H1 (cell line): ENCODE measurements at regions not wholly inside any gene's neighbourhood (a gene's known extent, or its start where the extent isn't known, plus 50 kb on each side); places are given as distances from the start of the nearest gene placed in this dataset.

Source experiments
- BCL11A ChIP-seq, 2 experiments: IDR thresholded peaks; one replicate each; pipeline ENCODE4 v1.6.1; 2011; ENCODE audit warnings: low read depth in 2 of 2, low read length in 2 of 2, mild to moderate bottlenecking in 2 of 2
- CBX8 ChIP-seq: fragments of 300-800, 300-1000 bp; sonication (generic); IDR thresholded peaks from 2 replicates; pipeline ENCODE4 v1.7.1; 2016; ENCODE audit warnings: low read depth, low read length, borderline replicate concordance
- CHD1 ChIP-seq: IDR thresholded peaks from 2 replicates; pipeline ENCODE4 v1.6.1; 2012; ENCODE audit warnings: low read depth, low read length, improper control_type of control experiment
- CHD7 ChIP-seq: fragments of 300-600 bp; sonication (generic); IDR thresholded peaks from 2 replicates; pipeline ENCODE4 v1.7.1; 2012; ENCODE audit warnings: low read length, moderate library complexity, mild to moderate bottlenecking, inconsistent platforms; ENCODE audit not compliant: insufficient replicate concordance
- HDAC2 ChIP-seq, 2 experiments: fragments of 300-600 bp in 1 of 2; sonication (generic) in 1 of 2; IDR thresholded peaks; 2 replicates each; pipeline ENCODE4 v1.6.1; 2011 to 2012; ENCODE audit warnings: low read depth in 2 of 2, low read length in 2 of 2, mild to moderate bottlenecking in 2 of 2, moderate library complexity in 2 of 2, borderline replicate concordance in 1 of 2, inconsistent platforms in 1 of 2
- KDM5A ChIP-seq: fragments of 200-600 bp; IDR thresholded peaks from 2 replicates; pipeline ENCODE4 v1.7.1; 2012; ENCODE audit warnings: mild to moderate bottlenecking, low read length, inconsistent platforms, mixed read lengths
- PHF8 ChIP-seq: fragments of 200-600 bp; sonication (generic); conservative IDR thresholded peaks from 2 replicates; pipeline ENCODE4 v1.7.1; 2012; ENCODE audit warnings: low read depth, mild to moderate bottlenecking, inconsistent platforms, low read length, moderate library complexity
- ZNF274 ChIP-seq: IDR thresholded peaks from 2 replicates; pipeline ENCODE4 v1.7.0; 2012; ENCODE audit warnings: low read length, borderline replicate concordance; ENCODE audit errors: extremely low read depth

DNA sequence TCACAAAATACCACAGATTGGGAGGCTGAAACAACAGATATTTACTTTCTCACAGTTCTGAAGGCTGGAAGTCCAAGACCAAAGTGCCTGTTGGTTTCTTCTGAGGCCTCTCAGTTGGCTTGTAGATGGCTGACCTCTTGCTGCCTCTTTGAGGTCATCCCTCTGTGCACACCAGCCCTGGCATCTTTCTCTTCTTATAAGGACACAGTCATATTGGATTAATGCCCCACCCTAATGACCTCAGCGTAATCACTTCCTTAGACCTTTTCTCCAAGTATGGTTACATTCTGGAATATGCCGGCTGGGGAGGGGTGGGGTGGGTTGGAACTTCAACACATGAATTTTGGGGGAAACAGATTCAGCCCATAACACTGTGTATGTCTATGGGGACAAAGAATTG lies 116.2 kb upstream of the LNX1 start (continued):
- TF ChIP-seq CHD7: no peak
- no peak for TF ChIP-seq ZNF274
- no peak for TF ChIP-seq HDAC2 (IDR thresholded peaks at IDR 0.05; ENCODE audit: borderline replicate concordance in 1 of 2, low read depth in 2 of 2, low read length in 2 of 2)
- no peak for TF ChIP-seq KDM5A
- TF ChIP-seq PHF8: no peak
- TF ChIP-seq BCL11A (IDR thresholded peaks at IDR 0.05; ENCODE audit: low read depth in 2 of 2, low read length in 2 of 2): no peak
- no peak for TF ChIP-seq CHD1
- no peak for TF ChIP-seq CBX8
- TF ChIP-seq, all 59 proteins: peak for 0
